SH-SY5Y (cell line): ENCODE measurements at regions not wholly inside any gene's neighbourhood (a gene's known extent, or its start where the extent isn't known, plus 50 kb on each side); places are given as distances from the start of the nearest gene placed in this dataset.

Source experiments
- GATA2 ChIP-seq: IDR thresholded peaks from 2 replicates; pipeline ENCODE4 v1.6.1; 2011; ENCODE audit warnings: mild to moderate bottlenecking, low read depth, low read length
- GATA3 ChIP-seq: IDR thresholded peaks from 2 replicates; pipeline ENCODE4 v1.6.1; 2011; ENCODE audit warnings: low read depth, mild to moderate bottlenecking, low read length, moderate library complexity

DNA sequence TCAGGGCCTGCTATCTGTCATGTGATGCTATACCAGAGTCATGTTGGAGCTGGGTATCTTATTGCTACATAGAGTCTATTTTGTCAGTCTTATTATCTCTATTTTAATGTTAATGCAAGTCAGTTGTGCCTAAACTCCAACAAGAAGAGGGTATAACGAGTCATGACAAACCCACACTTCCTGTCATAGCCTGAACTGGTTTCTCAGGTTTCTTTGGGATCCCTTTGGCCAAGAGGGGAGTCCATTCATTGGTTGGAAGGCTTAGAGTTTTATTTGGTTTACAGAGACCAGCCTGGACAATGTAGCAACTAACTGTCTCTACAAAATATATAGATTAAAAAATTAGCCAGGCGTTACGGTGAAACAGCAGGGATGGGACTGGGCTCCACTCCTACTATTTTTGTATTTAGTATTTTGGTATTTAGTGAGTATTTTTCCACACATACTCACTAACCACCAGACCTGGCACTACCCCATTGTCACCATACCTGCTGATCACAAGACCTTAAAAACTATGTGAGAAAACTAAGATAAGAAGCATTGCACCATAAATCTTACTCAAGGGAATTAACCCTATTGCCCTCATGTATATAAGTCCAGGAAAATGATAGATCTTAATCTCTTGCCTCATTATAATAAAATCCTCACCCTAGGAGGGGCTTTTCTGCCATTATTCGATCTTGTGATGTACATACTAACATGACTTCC is 387.5 kb downstream of the IPO8 start:
- TF ChIP-seq GATA2 (no peak), GATA3 (no peak)
